ENCODE measurements at regions not wholly inside any gene's neighbourhood (a gene's known extent, or its start where the extent isn't known, plus 50 kb on each side); places are given as distances from the start of the nearest gene placed in this dataset.

DNA sequence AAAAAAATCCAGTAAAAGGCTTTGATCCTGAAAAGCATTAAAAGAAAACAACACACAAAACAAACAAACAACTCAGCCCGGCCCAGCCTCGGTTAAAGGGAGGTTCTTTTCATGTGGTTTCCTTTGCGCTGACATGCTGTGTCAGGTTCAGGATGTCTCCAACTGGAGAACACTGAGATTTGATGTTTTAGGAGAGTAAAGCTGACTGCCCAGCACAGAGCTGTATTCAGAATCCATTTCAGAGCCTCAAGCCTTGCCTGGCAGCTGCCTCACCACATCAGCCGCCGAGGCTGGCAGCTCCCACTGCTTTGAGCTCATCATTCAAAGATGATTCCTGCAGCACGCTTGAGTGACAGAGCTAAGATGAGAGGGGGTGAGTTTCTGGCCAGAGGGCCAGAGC is 205.8 kb upstream of the LYZL1 start:
- TF ChIP-seq CTCF (IDR thresholded peaks at IDR 0.05), result no peak
- no peak for TF ChIP-seq POLR2A (IDR thresholded peaks at IDR 0.05)
